Mesendoderm (in vitro differentiated cells): ENCODE measurements at regions not wholly inside any gene's neighbourhood (a gene's known extent, or its start where the extent isn't known, plus 50 kb on each side); places are given as distances from the start of the nearest gene placed in this dataset.
A peak's percentile ranks its signal among the peaks of the same experiment; 100 is the strongest.
"Not testable (repeated sequence)": the region's sequence is repeated elsewhere in the genome, so short reads cannot be mapped to it uniquely, and the experiment has no call there.

Source experiments
- DNase-seq: peaks from one replicate; pipeline ENCODE4 v3.0.0; 2013
- H2AK5ac ChIP-seq: 2 replicates; pipeline ENCODE4 v1.6.1; 2013; ENCODE audit warnings: low read length, inconsistent platforms
- H2BK120ac ChIP-seq: 2 replicates; pipeline ENCODE4 v1.6.1; 2013; ENCODE audit warnings: low read depth, mild to moderate bottlenecking, low read length, moderate library complexity, mixed read lengths
- H2BK15ac ChIP-seq: replicated peaks from 2 replicates; pipeline ENCODE4 v1.6.1; 2013; ENCODE audit warnings: low read depth, mild to moderate bottlenecking, moderate library complexity
- H2BK5ac ChIP-seq: 2 replicates; pipeline ENCODE4 v1.6.1; 2013; ENCODE audit warnings: low read length, inconsistent platforms
- H3K18ac ChIP-seq: 2 replicates; pipeline ENCODE4 v1.6.1; 2013; ENCODE audit warnings: mild to moderate bottlenecking, low read length, mixed read lengths
- H3K23ac ChIP-seq: one replicate; pipeline ENCODE4 v1.6.1; 2013; ENCODE audit warnings: low read length
- H3K27ac ChIP-seq: 2 replicates; pipeline ENCODE4 v1.5.1; 2013; ENCODE audit warnings: low read depth, mild to moderate bottlenecking, inconsistent platforms, low read length, moderate library complexity
- H3K27me3 ChIP-seq: 2 replicates; pipeline ENCODE4 v1.6.1; 2013; ENCODE audit warnings: low read length, control low read depth, mild to moderate bottlenecking, inconsistent platforms; ENCODE audit not compliant: insufficient read depth, poor library complexity
- H3K36me3 ChIP-seq: 2 replicates; pipeline ENCODE4 v1.6.1; 2013; ENCODE audit warnings: low read length, inconsistent platforms; ENCODE audit not compliant: control insufficient read depth, insufficient read depth
- H3K4ac ChIP-seq: one replicate; pipeline ENCODE4 v1.6.1; 2013; ENCODE audit warnings: low read depth, mild to moderate bottlenecking, low read length, moderate library complexity
- H3K4me1 ChIP-seq: 2 replicates; pipeline ENCODE4 v1.6.1; 2013; ENCODE audit warnings: low read depth, low read length, inconsistent platforms; ENCODE audit not compliant: control insufficient read depth
- H3K4me2 ChIP-seq: 2 replicates; pipeline ENCODE4 v1.6.1; 2013; ENCODE audit warnings: low read length
- H3K4me3 ChIP-seq: 2 replicates; pipeline ENCODE4 v1.5.1; 2013; ENCODE audit warnings: mild to moderate bottlenecking, low read length
- H3K56ac ChIP-seq: one replicate; pipeline ENCODE4 v1.6.1; 2013; ENCODE audit warnings: low read length
- H3K79me1 ChIP-seq: 2 replicates; pipeline ENCODE4 v1.6.1; 2013; ENCODE audit warnings: low read length, inconsistent platforms
- H3K79me2 ChIP-seq: 2 replicates; pipeline ENCODE4 v1.6.1; 2013; ENCODE audit warnings: mild to moderate bottlenecking, low read length; ENCODE audit not compliant: control insufficient read depth, insufficient read depth
- H3K9ac ChIP-seq: 2 replicates; pipeline ENCODE4 v1.6.1; 2013; ENCODE audit warnings: low read length, inconsistent platforms
- H4K5ac ChIP-seq: one replicate; pipeline ENCODE4 v1.6.1; 2013; ENCODE audit warnings: low read length
- H4K8ac ChIP-seq: one replicate; pipeline ENCODE4 v1.6.1; 2013; ENCODE audit warnings: low read depth, mild to moderate bottlenecking, control low read depth, low read length, moderate library complexity
- WGBS: extraction: QIAGEN DNeasy Blood & Tissue Kit; methylation state at CpG from one replicate; pipeline ENCODE4 v1.1.7; 2013; ENCODE audit warnings: low lambda C conversion rate, missing lambda C conversion rate; ENCODE audit not compliant: insufficient coverage; ENCODE audit errors: extremely low coverage; 5-methylcytosine and 5-hydroxymethylcytosine counted together

GRCh38 chrX:129092757-129093156 is 430.5 kb downstream of the SMARCA1 start:
- Histone ChIP-seq H3K4ac (no peak overlapping the region), H3K18ac (no peak overlapping the region), H3K4me3 (no peak overlapping the region), H3K79me1 (no peaks in the 10 kb centered on the region), H3K4me1 (peaks cover 7% of the 10 kb centered on the region), H2BK5ac (no peak overlapping the region), H2BK120ac (no peak overlapping the region), H4K8ac (no peak overlapping the region), H2BK15ac (no peak overlapping the region), H3K36me3 (no peaks in the 10 kb centered on the region), H3K27ac (no peak overlapping the region), H3K56ac (no peak overlapping the region), H4K5ac (no peak overlapping the region), H3K9ac (no peak overlapping the region), H3K23ac (no peak overlapping the region), H3K79me2 (no peaks in the 10 kb centered on the region), H3K27me3 (no peaks in the 10 kb centered on the region), H3K4me2 (no peak overlapping the region), H2AK5ac (no peak overlapping the region)
- DNase-seq, result no peak

- Histone ChIP-seq H4K5ac (no peak overlapping the region), H3K56ac (no peak overlapping the region), H2BK5ac (no peak overlapping the region), H3K79me1 (no peaks in the 10 kb centered on the region), H3K18ac (no peak overlapping the region), H3K4ac (no peak overlapping the region), H3K4me2 (no peak overlapping the region), H3K79me2 (no peaks in the 10 kb centered on the region), H3K27ac (no peak overlapping the region), H3K23ac (no peak overlapping the region), H3K4me3 (no peak overlapping the region), H4K8ac (no peak overlapping the region), H2AK5ac (no peak overlapping the region), H3K27me3 (no peaks in the 10 kb centered on the region), H3K9ac (no peak overlapping the region), H2BK15ac (no peak overlapping the region), H2BK120ac (no peak overlapping the region), H3K4me1 (peaks cover 7% of the 10 kb centered on the region), H3K36me3 (no peaks in the 10 kb centered on the region)
- no CpG with 5 or more reads among the region's 2 CpGs for WGBS
- no peak for DNase-seq
Measured at GRCh38 chrX:129092242-129092641, 431.0 kb downstream of the SMARCA1 start.

- no peak overlapping the region for H2BK15ac ChIP-seq
- no peaks in the 10 kb centered on the region for H3K27me3 ChIP-seq
- H3K9ac ChIP-seq, result no peak overlapping the region
- H3K4me1 ChIP-seq, result peaks cover 7% of the 10 kb centered on the region
- H4K8ac ChIP-seq, result no peak overlapping the region
- H3K23ac ChIP-seq, result no peak overlapping the region
- no peak overlapping the region for H4K5ac ChIP-seq
- no peak overlapping the region for H3K27ac ChIP-seq
- no peak overlapping the region for H3K4me3 ChIP-seq
- no peak overlapping the region for H2AK5ac ChIP-seq
- no peak overlapping the region for H2BK120ac ChIP-seq
- H3K36me3 ChIP-seq, result no peaks in the 10 kb centered on the region
- H3K79me2 ChIP-seq, result no peaks in the 10 kb centered on the region
- no peak overlapping the region for H3K18ac ChIP-seq
- no peak overlapping the region for H3K4me2 ChIP-seq
- no peak overlapping the region for H2BK5ac ChIP-seq
- H3K4ac ChIP-seq, result no peak overlapping the region
- WGBS, result no CpG with 5 or more reads among the region's 2 CpGs
- DNase-seq, result peak; percentile 49
- no peak overlapping the region for H3K56ac ChIP-seq
- H3K79me1 ChIP-seq, result no peaks in the 10 kb centered on the region
Measured at GRCh38 chrX:129091097-129091496, 432.2 kb downstream of the SMARCA1 start.

- WGBS, result no CpG with 5 or more reads among the region's 7 CpGs
Measured at GRCh38 chrX:129086802-129087201, 436.5 kb downstream of the SMARCA1 start.

GRCh38 chrX:129084291-129084690 is 439.0 kb downstream of the SMARCA1 start:
- not testable (repeated sequence) for H3K4me1 ChIP-seq, H3K4me3 ChIP-seq, H3K79me1 ChIP-seq, H2BK5ac ChIP-seq, H2BK120ac ChIP-seq, H2AK5ac ChIP-seq, H3K9ac ChIP-seq, H3K4ac ChIP-seq, DNase-seq, H3K27me3 ChIP-seq, H3K23ac ChIP-seq, H2BK15ac ChIP-seq, H3K18ac ChIP-seq, H4K8ac ChIP-seq, H3K4me2 ChIP-seq, H3K36me3 ChIP-seq, H3K79me2 ChIP-seq, H4K5ac ChIP-seq, H3K56ac ChIP-seq, H3K27ac ChIP-seq
- WGBS, result no CpG with 5 or more reads among the region's 3 CpGs

More at GRCh38 chrX:129086802-129087201, 436.5 kb downstream of the SMARCA1 start:
- H3K79me2 ChIP-seq, result no peaks in the 10 kb centered on the region
- no peak for DNase-seq
- no peak overlapping the region for H3K18ac ChIP-seq
- H4K8ac ChIP-seq, result no peak overlapping the region
- H3K79me1 ChIP-seq, result no peaks in the 10 kb centered on the region
- no peak overlapping the region for H3K4ac ChIP-seq
- H2BK15ac ChIP-seq, result no peak overlapping the region
- no peak overlapping the region for H3K27ac ChIP-seq
- H3K23ac ChIP-seq, result no peak overlapping the region
- no peak overlapping the region for H3K9ac ChIP-seq
- H2BK5ac ChIP-seq, result no peak overlapping the region
- H3K56ac ChIP-seq, result no peak overlapping the region
- no peak overlapping the region for H2BK120ac ChIP-seq
- H3K4me3 ChIP-seq, result no peak overlapping the region
- H2AK5ac ChIP-seq, result no peak overlapping the region
- peaks cover 3% of the 10 kb centered on the region for H3K4me1 ChIP-seq
- H3K36me3 ChIP-seq, result no peaks in the 10 kb centered on the region
- no peaks in the 10 kb centered on the region for H3K27me3 ChIP-seq
- H4K5ac ChIP-seq, result no peak overlapping the region
- H3K4me2 ChIP-seq, result no peak overlapping the region

GRCh38 chrX:129077424-129078170 is 445.7 kb downstream of the SMARCA1 start:
- no peak overlapping the region for H3K4me3 ChIP-seq
- H2BK5ac ChIP-seq, result no peak overlapping the region
- no peak overlapping the region for H3K56ac ChIP-seq
- H3K79me1 ChIP-seq, result no peaks in the 10 kb centered on the region
- H3K4me1 ChIP-seq, result no peaks in the 10 kb centered on the region
- H2BK120ac ChIP-seq, result no peak overlapping the region
- no peaks in the 10 kb centered on the region for H3K36me3 ChIP-seq
- no peaks in the 10 kb centered on the region for H3K27me3 ChIP-seq
- no peak overlapping the region for H3K18ac ChIP-seq
- H4K8ac ChIP-seq, result no peak overlapping the region
- no peak overlapping the region for H3K9ac ChIP-seq
- H2BK15ac ChIP-seq, result no peak overlapping the region
- no peak overlapping the region for H3K4me2 ChIP-seq
- H4K5ac ChIP-seq, result no peak overlapping the region
- H3K23ac ChIP-seq, result no peak overlapping the region
- DNase-seq, result no peak
- no peaks in the 10 kb centered on the region for H3K79me2 ChIP-seq
- H2AK5ac ChIP-seq, result no peak overlapping the region
- H3K27ac ChIP-seq, result no peak overlapping the region
- H3K4ac ChIP-seq, result no peak overlapping the region
- WGBS, result no CpG with 5 or more reads among the region's 3 CpGs
